GM10266 (cell line): ENCODE measurements at regions not wholly inside any gene's neighbourhood (a gene's known extent, or its start where the extent isn't known, plus 50 kb on each side); places are given as distances from the start of the nearest gene placed in this dataset.

Source experiments
- DNase-seq: peaks from one replicate; pipeline ENCODE4 v3.0.0; 2012; ENCODE audit errors: extremely low spot score
- CTCF ChIP-seq: IDR thresholded peaks from 2 replicates; pipeline ENCODE4 v1.5.1; 2012; ENCODE audit warnings: mild to moderate bottlenecking, low read depth; ENCODE audit not compliant: control insufficient read depth, insufficient read depth; ENCODE audit errors: missing control alignments

- no peak for DNase-seq
- TF ChIP-seq CTCF: no peak
Observed at GRCh38 chr2:16152071-16152927, 211.9 kb downstream of the MYCN start.

- DNase-seq: no peak
- no peak for TF ChIP-seq CTCF
Observed at GRCh38 chr2:16151651-16152050, 211.3 kb downstream of the MYCN start.

GRCh38 chr2:16151281-16151570 is 210.9 kb downstream of the MYCN start:
- no peak for DNase-seq
- TF ChIP-seq CTCF: no peak

GRCh38 chr2:16150456-16151280 is 210.3 kb downstream of the MYCN start:
- DNase-seq: no peak
- TF ChIP-seq CTCF: no peak

- DNase-seq: no peak
- TF ChIP-seq CTCF: no peak
Observed at GRCh38 chr2:16149349-16150243, 209.2 kb downstream of the MYCN start.

GRCh38 chr2:16148632-16149348 is 208.4 kb downstream of the MYCN start:
- DNase-seq: no peak
- no peak for TF ChIP-seq CTCF
